ENCODE measurements at regions not wholly inside any gene's neighbourhood (a gene's known extent, or its start where the extent isn't known, plus 50 kb on each side); places are given as distances from the start of the nearest gene placed in this dataset.

GRCh38 chr5:168234133-168234532 is 57.3 kb upstream of the WWC1 start:
- H3K9me3 ChIP-seq (ENCODE audit: control insufficient read depth in 2 of 2, low read length in 2 of 2) = no peaks in the 10 kb centered on the region

GRCh38 chr5:168238463-168238862 is 53.0 kb upstream of the WWC1 start:
- H3K27me3 Mint-ChIP-seq = peaks cover 7% of the 10 kb centered on the region
- H3K36me3 ChIP-seq (ENCODE audit: control insufficient read depth, insufficient read depth, low read length) = no peaks in the 10 kb centered on the region
- H3K27ac Mint-ChIP-seq = no peak overlapping the region

More at GRCh38 chr5:168234133-168234532, 57.3 kb upstream of the WWC1 start:
- Histone ChIP-seq H3K4me3 (ENCODE audit: low read depth, low read length) (no peak overlapping the region), H3K4me1 (ENCODE audit: control insufficient read depth, insufficient read depth, low read length, poor library complexity, severe bottlenecking) (no peaks in the 10 kb centered on the region), H3K27ac (ENCODE audit: insufficient read depth, low read length, poor library complexity, severe bottlenecking) (no peak overlapping the region), H3K36me3 (ENCODE audit: control insufficient read depth, insufficient read depth, low read length) (no peaks in the 10 kb centered on the region), H3K27me3 (ENCODE audit: control insufficient read depth, insufficient read depth, low read length) (no peaks in the 10 kb centered on the region)
- H3K4me1 Mint-ChIP-seq = no peaks in the 10 kb centered on the region
- H3K27me3 Mint-ChIP-seq = peaks cover 10% of the 10 kb centered on the region
- ATAC-seq (ENCODE audit: low read depth in 2 of 2) = no peak
- no peak for DNase-seq
- H3K9me3 Mint-ChIP-seq = peaks cover 0 to 4% (median 0%) of the 10 kb centered on the region in 7 donors
- no peak overlapping the region for H3K27ac Mint-ChIP-seq
- peaks cover 3% of the 10 kb centered on the region for H3K36me3 Mint-ChIP-seq
- H3K4me3 Mint-ChIP-seq = no peak overlapping the region

GRCh38 chr5:168239325-168239724 is 52.1 kb upstream of the WWC1 start:
- H3K9me3 ChIP-seq (ENCODE audit: control insufficient read depth in 2 of 2, low read length in 2 of 2) = peaks cover 0 to 2% of the 10 kb centered on the region in 2 experiments

More at GRCh38 chr5:168238463-168238862, 53.0 kb upstream of the WWC1 start:
- ATAC-seq (ENCODE audit: low read depth in 2 of 2) = no peak
- H3K9me3 ChIP-seq (ENCODE audit: control insufficient read depth in 2 of 2, low read length in 2 of 2) = peaks cover 0 to 2% of the 10 kb centered on the region in 2 experiments
- no peaks in the 10 kb centered on the region for H3K4me1 ChIP-seq (ENCODE audit: control insufficient read depth, insufficient read depth, low read length, poor library complexity, severe bottlenecking)
- H3K4me3 ChIP-seq (ENCODE audit: low read depth, low read length) = no peak overlapping the region
- H3K27me3 ChIP-seq (ENCODE audit: control insufficient read depth, insufficient read depth, low read length) = no peaks in the 10 kb centered on the region
- DNase-seq = no peak
- H3K4me1 Mint-ChIP-seq = no peaks in the 10 kb centered on the region
- no peak overlapping the region for H3K4me3 Mint-ChIP-seq
- H3K27ac ChIP-seq (ENCODE audit: insufficient read depth, low read length, poor library complexity, severe bottlenecking) = no peak overlapping the region
- H3K36me3 Mint-ChIP-seq = no peaks in the 10 kb centered on the region
- H3K9me3 Mint-ChIP-seq = no peaks in the 10 kb centered on the region

More at GRCh38 chr5:168239325-168239724, 52.1 kb upstream of the WWC1 start:
- Mint-ChIP-seq H3K27ac (no peak overlapping the region), H3K4me1 (no peaks in the 10 kb centered on the region), H3K27me3 (peaks cover 7% of the 10 kb centered on the region), H3K36me3 (no peaks in the 10 kb centered on the region), H3K4me3 (no peak overlapping the region), H3K9me3 (no peaks in the 10 kb centered on the region)
- ATAC-seq (ENCODE audit: low read depth in 2 of 2) = no peak
- no peak overlapping the region for H3K4me3 ChIP-seq (ENCODE audit: low read depth, low read length)
- H3K36me3 ChIP-seq (ENCODE audit: control insufficient read depth, insufficient read depth, low read length) = no peaks in the 10 kb centered on the region
- DNase-seq = no peak
- no peaks in the 10 kb centered on the region for H3K27me3 ChIP-seq (ENCODE audit: control insufficient read depth, insufficient read depth, low read length)
- no peak overlapping the region for H3K27ac ChIP-seq (ENCODE audit: insufficient read depth, low read length, poor library complexity, severe bottlenecking)
- H3K4me1 ChIP-seq (ENCODE audit: control insufficient read depth, insufficient read depth, low read length, poor library complexity, severe bottlenecking) = no peaks in the 10 kb centered on the region
